ENCODE measurements at regions not wholly inside any gene's neighbourhood (a gene's known extent, or its start where the extent isn't known, plus 50 kb on each side); places are given as distances from the start of the nearest gene placed in this dataset.
"Not testable (repeated sequence)": the region's sequence is repeated elsewhere in the genome, so short reads cannot be mapped to it uniquely, and the experiment has no call there.

DNA sequence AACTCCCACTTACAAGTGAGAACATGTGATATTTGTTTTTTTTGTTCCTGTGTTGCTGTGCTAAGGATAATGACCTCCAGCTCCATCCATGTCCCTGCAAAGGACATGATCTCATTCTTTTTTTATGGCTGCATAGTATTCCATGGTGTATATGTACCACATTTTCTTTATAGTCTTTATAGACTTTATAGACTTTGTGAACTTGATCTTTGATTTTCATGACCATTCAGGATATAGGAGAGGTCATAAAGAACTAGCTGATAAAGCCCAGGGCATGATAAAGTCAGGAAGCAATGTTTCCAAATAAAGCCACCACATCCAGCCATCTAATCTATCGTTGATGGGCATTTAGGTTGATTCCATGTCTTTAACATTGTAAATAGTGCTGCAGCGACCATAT is 198.5 kb upstream of the PTPRZ1 start:
- TF ChIP-seq, protein P1, sequence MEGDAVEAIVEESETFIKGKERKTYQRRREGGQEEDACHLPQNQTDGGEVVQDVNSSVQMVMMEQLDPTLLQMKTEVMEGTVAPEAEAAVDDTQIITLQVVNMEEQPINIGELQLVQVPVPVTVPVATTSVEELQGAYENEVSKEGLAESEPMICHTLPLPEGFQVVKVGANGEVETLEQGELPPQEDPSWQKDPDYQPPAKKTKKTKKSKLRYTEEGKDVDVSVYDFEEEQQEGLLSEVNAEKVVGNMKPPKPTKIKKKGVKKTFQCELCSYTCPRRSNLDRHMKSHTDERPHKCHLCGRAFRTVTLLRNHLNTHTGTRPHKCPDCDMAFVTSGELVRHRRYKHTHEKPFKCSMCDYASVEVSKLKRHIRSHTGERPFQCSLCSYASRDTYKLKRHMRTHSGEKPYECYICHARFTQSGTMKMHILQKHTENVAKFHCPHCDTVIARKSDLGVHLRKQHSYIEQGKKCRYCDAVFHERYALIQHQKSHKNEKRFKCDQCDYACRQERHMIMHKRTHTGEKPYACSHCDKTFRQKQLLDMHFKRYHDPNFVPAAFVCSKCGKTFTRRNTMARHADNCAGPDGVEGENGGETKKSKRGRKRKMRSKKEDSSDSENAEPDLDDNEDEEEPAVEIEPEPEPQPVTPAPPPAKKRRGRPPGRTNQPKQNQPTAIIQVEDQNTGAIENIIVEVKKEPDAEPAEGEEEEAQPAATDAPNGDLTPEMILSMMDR (IDR thresholded peaks at IDR 0.05) = not testable (repeated sequence)
- TF ChIP-seq POLR2A (IDR thresholded peaks at IDR 0.05) = not testable (repeated sequence)

Data from Peyer's patch (tissue), 4 donors.